SU-DHL-6 (cell line): ENCODE measurements at regions not wholly inside any gene's neighbourhood (a gene's known extent, or its start where the extent isn't known, plus 50 kb on each side); places are given as distances from the start of the nearest gene placed in this dataset.

Experiments
- H2AFZ ChIP-seq: fragments of 200-600 bp; sonication (generic); 2 replicates; pipeline ENCODE4 v1.6.1; 2014; ENCODE audit warnings: low read depth, mild to moderate bottlenecking, moderate library complexity, mixed read lengths, antibody characterized with exemption, low read length; ENCODE audit not compliant: severe bottlenecking
- H3F3A ChIP-seq: fragments of 200-600 bp; shearing (Covaris generic); 2 replicates; pipeline ENCODE4 v1.6.0; 2016; ENCODE audit warnings: antibody characterized with exemption, mild to moderate bottlenecking; ENCODE audit not compliant: insufficient read depth
- H3K27ac ChIP-seq: fragments of 200-600 bp; sonication (generic); 2 replicates; pipeline ENCODE4 v1.5.1; 2016; ENCODE audit warnings: low read depth, mild to moderate bottlenecking, low read length, moderate library complexity, mixed read lengths
- H3K27me3 ChIP-seq: fragments of 200-600 bp; sonication (generic), shearing (Covaris generic); 2 replicates; pipeline ENCODE4 v1.6.0; 2014; ENCODE audit warnings: mild to moderate bottlenecking, low read length
- H3K36me3 ChIP-seq: fragments of 200-600 bp; sonication (generic); 2 replicates; pipeline ENCODE4 v1.6.1; 2014; ENCODE audit warnings: mild to moderate bottlenecking, low read length, mixed read lengths
- H3K4me2 ChIP-seq: fragments of 300-600, 200-600 bp; shearing (Covaris generic), sonication (generic); 2 replicates; pipeline ENCODE4 v1.6.0; 2014; ENCODE audit warnings: low read length, low read depth, mild to moderate bottlenecking; ENCODE audit not compliant: poor library complexity, severe bottlenecking
- H3K4me3 ChIP-seq: fragments of 200-600 bp; sonication (generic); 2 replicates; pipeline ENCODE4 v1.5.1; 2014; ENCODE audit warnings: antibody characterized with exemption, low read length, mild to moderate bottlenecking, mixed read lengths; ENCODE audit not compliant: insufficient read depth, poor library complexity, severe bottlenecking
- H3K79me2 ChIP-seq: fragments of 200-600 bp; sonication (generic); 2 replicates; pipeline ENCODE4 v1.6.1; 2014; ENCODE audit warnings: mild to moderate bottlenecking, low read length, moderate library complexity; ENCODE audit not compliant: insufficient read depth
- H3K9ac ChIP-seq: fragments of 200-600 bp; sonication (generic); 2 replicates; pipeline ENCODE4 v1.7.0; 2014; ENCODE audit warnings: mild to moderate bottlenecking, low read length
- H3K9me2 ChIP-seq: fragments of 200-600 bp; sonication (generic); replicated peaks from 2 replicates; pipeline ENCODE4 v1.6.1; 2014; ENCODE audit warnings: low read length; ENCODE audit not compliant: insufficient read depth
- H3K9me3 ChIP-seq: fragments of 200-600 bp; sonication (generic); 2 replicates; pipeline ENCODE4 v1.6.1; 2014; ENCODE audit warnings: low read length, mixed read lengths; ENCODE audit not compliant: insufficient read depth
- H4K20me1 ChIP-seq: fragments of 200-600 bp; sonication (generic); 2 replicates; pipeline ENCODE4 v1.6.1; 2014; ENCODE audit warnings: low read depth, mild to moderate bottlenecking, antibody characterized with exemption, low read length, moderate library complexity, mixed read lengths
- CTCF ChIP-seq: fragments of 200-600 bp; sonication (generic); IDR thresholded peaks from one replicate; pipeline ENCODE4 v1.5.1; 2017; ENCODE audit warnings: antibody characterized with exemption, mild to moderate bottlenecking, low read length, moderate library complexity; ENCODE audit not compliant: insufficient read depth, poor library complexity, severe bottlenecking
- EZH2phosphoT487 ChIP-seq: fragments of 200-600 bp; sonication (generic), shearing (Covaris generic); conservative IDR thresholded peaks from 2 replicates; pipeline ENCODE4 v1.6.1; 2018; ENCODE audit warnings: mild to moderate bottlenecking, antibody characterized with exemption, low read length, moderate library complexity, mixed read lengths

DNA sequence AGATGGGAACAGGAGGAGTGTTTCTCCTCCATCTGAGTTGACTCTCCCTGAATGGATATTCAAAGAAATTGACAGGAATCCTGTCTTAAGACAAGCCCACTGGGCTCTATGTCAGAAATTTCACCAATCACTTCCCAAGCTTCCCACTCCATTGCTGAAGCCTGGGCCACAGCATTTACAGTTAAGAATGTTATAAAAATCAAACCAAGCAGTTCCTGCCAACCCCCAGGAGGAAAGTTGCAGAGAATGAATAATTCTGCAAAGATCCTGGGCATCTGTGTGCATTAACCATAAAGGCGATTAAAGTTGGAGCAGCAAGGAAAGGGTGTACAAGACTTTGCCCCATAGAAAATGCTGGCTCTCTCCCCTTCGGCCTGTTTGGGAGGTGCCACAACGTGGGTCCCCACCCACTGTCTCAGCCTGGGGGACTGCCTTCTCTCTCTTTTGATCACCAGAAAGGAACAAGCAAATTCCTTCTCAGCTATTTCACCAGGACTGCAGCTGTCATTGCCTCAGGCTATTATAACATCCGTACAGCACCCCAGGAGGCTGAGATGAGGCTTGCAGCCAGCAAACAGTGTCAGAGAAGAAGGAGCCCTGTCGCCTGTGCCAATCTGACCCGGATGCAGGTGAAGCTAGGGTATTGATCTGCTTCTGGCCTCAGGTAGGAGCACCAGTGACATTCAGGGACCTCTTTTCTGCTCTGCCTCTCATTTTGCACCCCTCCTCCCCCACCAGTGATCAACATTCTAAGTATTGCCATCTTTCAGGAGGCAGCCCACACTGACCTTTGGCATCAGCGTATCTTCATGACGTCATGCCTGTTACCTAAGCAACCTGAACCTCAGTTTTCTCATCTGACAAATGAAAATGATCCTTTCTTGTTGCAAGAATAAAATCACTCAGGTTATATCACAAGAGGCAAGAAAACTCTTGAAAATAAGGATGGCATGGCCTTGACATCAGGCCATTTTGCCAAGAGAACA lies 219.0 kb downstream of the SH3BP4 start:
- TF ChIP-seq EZH2phosphoT487, result no peak
- no peak for TF ChIP-seq CTCF
- H3K9ac ChIP-seq, result no peak overlapping the region

GRCh38 chr2:235171550-235172031 lies 219.8 kb downstream of the SH3BP4 start:
- Histone ChIP-seq H3K4me2 (no peak overlapping the region), H3K9me3 (no peaks in the 10 kb centered on the region), H3K36me3 (no peaks in the 10 kb centered on the region), H3K9me2 (no peaks in the 10 kb centered on the region), H2AFZ (no peak overlapping the region), H3K9ac (no peak overlapping the region), H4K20me1 (no peaks in the 10 kb centered on the region), H3K27me3 (peaks cover 3% of the 10 kb centered on the region; the same call in 1 of the 2 replicates), H3F3A (no peaks in the 10 kb centered on the region), H3K27ac (no peak overlapping the region), H3K4me3 (no peak overlapping the region), H3K79me2 (no peaks in the 10 kb centered on the region)
- TF ChIP-seq EZH2phosphoT487, result no peak
- no peak for TF ChIP-seq CTCF

More for the DNA sequence above, 219.0 kb downstream of the SH3BP4 start:
- Histone ChIP-seq H3K4me3 (no peak overlapping the region), H3K4me2 (no peak overlapping the region), H3K79me2 (no peaks in the 10 kb centered on the region), H3K9me3 (no peaks in the 10 kb centered on the region), H3K27ac (no peak overlapping the region), H3K36me3 (no peaks in the 10 kb centered on the region), H3K9me2 (no peaks in the 10 kb centered on the region), H2AFZ (no peak overlapping the region), H3K27me3 (peaks cover under 1% of the 10 kb centered on the region; the same call in 1 of the 2 replicates), H4K20me1 (no peaks in the 10 kb centered on the region), H3F3A (no peaks in the 10 kb centered on the region)

DNA sequence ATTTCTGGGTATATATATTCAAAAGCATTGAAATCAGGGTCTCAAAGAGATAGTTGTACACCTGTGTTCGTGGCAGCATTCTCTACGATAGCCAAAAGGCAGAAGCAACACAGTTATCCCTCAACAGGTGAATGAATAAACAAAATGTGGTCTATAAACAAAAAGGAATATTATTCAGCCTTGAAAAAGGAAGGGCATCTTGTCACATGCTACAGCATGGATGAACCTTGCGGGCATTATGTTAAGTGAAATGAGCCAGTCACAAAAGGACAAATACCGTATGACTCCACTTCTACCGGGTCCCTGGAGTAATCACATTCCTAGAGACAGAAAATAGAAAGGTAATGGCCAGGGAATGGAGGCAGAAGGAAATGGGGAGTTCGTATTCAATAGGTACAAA lies 228.8 kb downstream of the SH3BP4 start:
- Histone ChIP-seq H3K9me3 (no peaks in the 10 kb centered on the region), H3K4me3 (no peak overlapping the region), H3K36me3 (no peaks in the 10 kb centered on the region), H3K27ac (no peak overlapping the region), H4K20me1 (no peaks in the 10 kb centered on the region), H2AFZ (no peak overlapping the region), H3F3A (no peaks in the 10 kb centered on the region), H3K9me2 (no peaks in the 10 kb centered on the region), H3K79me2 (no peaks in the 10 kb centered on the region), H3K9ac (no peak overlapping the region), H3K27me3 (peaks cover 3% of the 10 kb centered on the region; the same call in 1 of the 2 replicates), H3K4me2 (no peak overlapping the region)
- no peak for TF ChIP-seq EZH2phosphoT487
- no peak for TF ChIP-seq CTCF
